GM23248 (cell line): ENCODE measurements at regions not wholly inside any gene's neighbourhood (a gene's known extent, or its start where the extent isn't known, plus 50 kb on each side); places are given as distances from the start of the nearest gene placed in this dataset.

Source experiments
- DNase-seq: peaks from one replicate; pipeline ENCODE4 v3.0.0-alpha.2; 2015
- H2AFZ ChIP-seq: fragments of 200-600 bp; sonication (generic); 2 replicates; pipeline ENCODE4 v1.6.1; 2016; ENCODE audit warnings: antibody characterized with exemption
- H3F3A ChIP-seq: fragments of 200-600 bp; sonication (generic); 2 replicates; pipeline ENCODE4 v1.6.1; 2016; ENCODE audit warnings: mild to moderate bottlenecking, antibody characterized with exemption, mixed run types; ENCODE audit not compliant: insufficient read depth
- H3K27ac ChIP-seq: fragments of 200-600 bp; sonication (generic); 2 replicates; pipeline ENCODE4 v1.5.1; 2016; ENCODE audit warnings: mild to moderate bottlenecking
- H3K27me3 ChIP-seq: fragments of 200-600 bp; sonication (generic); replicated peaks from 2 replicates; pipeline ENCODE4 v1.6.1; 2016; ENCODE audit warnings: mild to moderate bottlenecking; ENCODE audit not compliant: insufficient read depth
- H3K36me3 ChIP-seq: fragments of 200-600 bp; sonication (generic); 2 replicates; pipeline ENCODE4 v1.6.1; 2016; ENCODE audit warnings: low read depth, mild to moderate bottlenecking
- H3K4me1 ChIP-seq: fragments of 200-600 bp; sonication (generic); 2 replicates; pipeline ENCODE4 v1.6.1; 2016; ENCODE audit warnings: mild to moderate bottlenecking; ENCODE audit not compliant: insufficient read depth
- H3K4me2 ChIP-seq: fragments of 200-600 bp; sonication (generic); one replicate; pipeline ENCODE4 v1.6.1; 2016; ENCODE audit warnings: mild to moderate bottlenecking; ENCODE audit not compliant: unreplicated experiment
- H3K4me3 ChIP-seq: fragments of 200-600 bp; sonication (generic); 2 replicates; pipeline ENCODE4 v1.5.1; 2016; ENCODE audit warnings: mild to moderate bottlenecking
- H3K79me2 ChIP-seq: fragments of 200-600 bp; sonication (generic); 2 replicates; pipeline ENCODE4 v1.6.1; 2016; ENCODE audit warnings: mild to moderate bottlenecking; ENCODE audit not compliant: insufficient read depth
- H3K9ac ChIP-seq: fragments of 200-600 bp; sonication (generic); 2 replicates; pipeline ENCODE4 v1.6.1; 2016; ENCODE audit warnings: mild to moderate bottlenecking
- H3K9me2 ChIP-seq: fragments of 200-600 bp; sonication (generic); 2 replicates; pipeline ENCODE4 v1.6.1; 2016; ENCODE audit warnings: mixed run types, mild to moderate bottlenecking, moderate library complexity; ENCODE audit not compliant: insufficient read depth
- H3K9me3 ChIP-seq: fragments of 200-600 bp; sonication (generic); one replicate; pipeline ENCODE4 v1.6.1; 2017; ENCODE audit warnings: low read depth
- H4K20me1 ChIP-seq: fragments of 200-600 bp; sonication (generic); 2 replicates; pipeline ENCODE4 v1.6.0; 2016; ENCODE audit not compliant: insufficient read depth
- EZH2 ChIP-seq: fragments of 200-600 bp; sonication (generic); IDR thresholded peaks from 2 replicates; pipeline ENCODE4 v1.6.1; 2018; ENCODE audit warnings: antibody characterized with exemption, mild to moderate bottlenecking; ENCODE audit not compliant: insufficient read depth, poor library complexity, severe bottlenecking
- EZH2phosphoT487 ChIP-seq: fragments of 200-600 bp; sonication (generic); IDR thresholded peaks from 2 replicates; pipeline ENCODE4 v1.6.1; 2018; ENCODE audit warnings: antibody characterized with exemption, moderate library complexity, mild to moderate bottlenecking, low read depth; ENCODE audit not compliant: insufficient read depth
- WGBS, 2 experiments: methylation state at CpG; one replicate each; pipeline ENCODE4 v1.1.6; 2015 to 2017; ENCODE audit warnings: low lambda C conversion rate in 2 of 2, low coverage in 1 of 2; ENCODE audit errors: missing lambda C conversion rate in 2 of 2; 5-methylcytosine and 5-hydroxymethylcytosine counted together
- in situ Hi-C: fragments of 300-500 bp; cut with MboI; formaldehyde crosslinking; loops from 2 replicates; pipeline ENCODE4 v1.15.0; 2020

GRCh38 chr14:87483271-87484260, 509.4 kb downstream of the GALC start:
- 46 to 54% methylated on average over 8 of the region's 8 CpGs for WGBS, 2 experiments
- Histone ChIP-seq H3K27ac (no peak overlapping the region), H3K9me3 (no peaks in the 10 kb centered on the region), H4K20me1 (no peaks in the 10 kb centered on the region), H3K27me3 (no peaks in the 10 kb centered on the region), H3K4me3 (no peak overlapping the region), H3F3A (no peaks in the 10 kb centered on the region), H3K36me3 (no peaks in the 10 kb centered on the region), H3K9me2 (no peaks in the 10 kb centered on the region), H2AFZ (no peak overlapping the region), H3K9ac (no peak overlapping the region), H3K4me2 (no peak overlapping the region), H3K4me1 (no peaks in the 10 kb centered on the region), H3K79me2 (no peaks in the 10 kb centered on the region)
- in situ Hi-C loops, result no loop called here
- TF ChIP-seq EZH2phosphoT487 (no peak), EZH2 (no peak)
- peak; percentile 21 for DNase-seq

- Histone ChIP-seq H3K9me2 (no peaks in the 10 kb centered on the region), H2AFZ (no peak overlapping the region), H3K4me2 (no peak overlapping the region), H3K9me3 (no peaks in the 10 kb centered on the region), H3K4me1 (no peaks in the 10 kb centered on the region), H3K9ac (no peak overlapping the region), H4K20me1 (no peaks in the 10 kb centered on the region), H3F3A (no peaks in the 10 kb centered on the region), H3K27ac (no peak overlapping the region), H3K79me2 (no peaks in the 10 kb centered on the region), H3K36me3 (no peaks in the 10 kb centered on the region), H3K4me3 (no peak overlapping the region), H3K27me3 (no peaks in the 10 kb centered on the region)
- TF ChIP-seq EZH2 (no peak), EZH2phosphoT487 (no peak)
- in situ Hi-C loops, result no loop called here
- DNase-seq, result no peak
- 29 to 51% methylated on average over 1 of the region's 1 CpG for WGBS, 2 experiments
Measured at GRCh38 chr14:87468531-87468930, 524.5 kb downstream of the GALC start.

GRCh38 chr14:87467578-87467977, 525.4 kb downstream of the GALC start:
- no peaks in the 10 kb centered on the region for H3K9me3 ChIP-seq

GRCh38 chr14:87465770-87466169, 527.2 kb downstream of the GALC start:
- Histone ChIP-seq H3K79me2 (no peaks in the 10 kb centered on the region), H3K9me2 (no peaks in the 10 kb centered on the region), H3K9me3 (no peaks in the 10 kb centered on the region), H3K36me3 (no peaks in the 10 kb centered on the region), H3K27ac (no peak overlapping the region), H3K4me1 (no peaks in the 10 kb centered on the region), H2AFZ (no peak overlapping the region), H3F3A (no peaks in the 10 kb centered on the region), H3K4me3 (no peak overlapping the region), H3K27me3 (no peaks in the 10 kb centered on the region), H3K4me2 (no peak overlapping the region), H3K9ac (no peak overlapping the region), H4K20me1 (no peaks in the 10 kb centered on the region)
- WGBS, 2 experiments, result 18 to 22% methylated on average over 4 of the region's 4 CpGs
- in situ Hi-C loops, result no loop called here
- no peak for TF ChIP-seq EZH2phosphoT487
- TF ChIP-seq EZH2, result no peak
- no peak for DNase-seq

More at GRCh38 chr14:87467578-87467977, 525.4 kb downstream of the GALC start:
- Histone ChIP-seq H3K4me3 (no peak overlapping the region), H2AFZ (no peak overlapping the region), H3K9me2 (no peaks in the 10 kb centered on the region), H3K4me2 (no peak overlapping the region), H4K20me1 (no peaks in the 10 kb centered on the region), H3K27me3 (no peaks in the 10 kb centered on the region), H3F3A (no peaks in the 10 kb centered on the region), H3K4me1 (no peaks in the 10 kb centered on the region), H3K36me3 (no peaks in the 10 kb centered on the region), H3K27ac (no peak overlapping the region), H3K79me2 (no peaks in the 10 kb centered on the region), H3K9ac (no peak overlapping the region)
- no peak for DNase-seq
- in situ Hi-C loops, result no loop called here
- TF ChIP-seq EZH2phosphoT487, result no peak
- TF ChIP-seq EZH2, result no peak
- 43 to 61% methylated on average over 1 of the region's 1 CpG for WGBS, 2 experiments
